GM18519 (cell line): ENCODE measurements at regions not wholly inside any gene's neighbourhood (a gene's known extent, or its start where the extent isn't known, plus 50 kb on each side); places are given as distances from the start of the nearest gene placed in this dataset.

Experiments
- ATAC-seq: cut with Tn5 transposase; IDR thresholded peaks from one replicate; pipeline ENCODE4 v1.9.1; 2021; ENCODE audit warnings: mild to moderate bottlenecking, moderate library complexity; ENCODE audit not compliant: unreplicated experiment, low FRiP score

DNA sequence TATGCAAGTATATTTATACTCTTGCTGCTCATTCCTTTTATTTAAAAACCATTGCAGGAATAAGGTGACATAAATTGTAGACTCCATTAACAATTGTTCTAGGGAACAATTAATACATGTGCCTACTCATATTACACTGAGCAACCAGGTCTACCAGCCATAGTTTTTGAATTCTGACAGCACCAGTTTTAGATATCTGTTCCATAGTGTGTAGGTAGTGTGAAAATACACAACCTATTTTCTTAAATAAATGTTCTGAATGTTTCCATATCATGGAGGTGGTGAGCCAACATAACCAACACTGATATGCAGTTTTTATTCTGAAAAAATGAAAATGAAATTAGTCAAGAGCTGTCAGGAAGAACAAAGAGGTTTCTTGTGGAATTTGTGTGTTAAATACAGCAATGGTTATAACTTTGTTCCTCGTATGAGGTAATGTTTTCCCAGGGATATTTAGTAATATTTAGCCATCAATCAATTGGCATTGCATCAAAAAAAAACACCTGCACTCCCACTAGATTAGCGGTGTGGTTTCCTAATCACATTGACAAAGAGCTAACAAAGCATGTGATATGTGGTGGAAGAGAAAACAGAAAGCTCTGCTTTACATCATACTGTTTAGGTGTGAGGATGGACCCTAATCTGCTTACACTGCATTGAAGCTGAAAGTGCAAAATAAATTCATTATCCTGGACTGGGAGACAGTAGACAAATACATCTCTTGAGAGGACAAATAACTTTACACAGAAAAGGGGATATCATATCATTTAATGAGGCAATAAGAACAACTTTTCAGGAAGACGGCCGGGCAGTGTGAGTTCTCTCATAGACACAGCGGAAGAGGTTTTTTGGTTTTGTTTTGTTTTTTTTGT, 369.5 kb upstream of the THBS1 start:
- no peak for ATAC-seq

DNA sequence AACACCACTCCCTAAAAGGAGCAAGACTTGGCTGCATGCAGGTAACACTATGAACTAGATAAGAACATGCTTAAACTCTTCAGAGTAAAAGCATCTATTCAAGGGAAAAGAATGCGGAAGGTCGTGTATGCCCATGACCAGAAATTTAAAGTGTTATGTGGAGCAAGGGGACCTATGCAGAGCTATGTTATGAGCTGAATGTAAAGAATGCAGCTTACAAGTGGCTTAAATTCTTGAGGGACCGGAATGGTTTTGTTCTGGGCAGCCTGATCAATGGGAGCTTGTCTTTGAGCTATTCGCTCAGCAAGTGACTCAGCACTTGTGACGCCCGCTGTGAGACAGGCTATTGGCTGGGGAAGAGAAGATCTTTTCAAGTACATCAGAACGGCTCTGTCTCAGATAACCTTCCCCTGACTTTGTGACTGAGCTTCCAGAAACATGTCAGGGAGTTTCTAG, 367.5 kb upstream of the THBS1 start:
- no peak for ATAC-seq

DNA sequence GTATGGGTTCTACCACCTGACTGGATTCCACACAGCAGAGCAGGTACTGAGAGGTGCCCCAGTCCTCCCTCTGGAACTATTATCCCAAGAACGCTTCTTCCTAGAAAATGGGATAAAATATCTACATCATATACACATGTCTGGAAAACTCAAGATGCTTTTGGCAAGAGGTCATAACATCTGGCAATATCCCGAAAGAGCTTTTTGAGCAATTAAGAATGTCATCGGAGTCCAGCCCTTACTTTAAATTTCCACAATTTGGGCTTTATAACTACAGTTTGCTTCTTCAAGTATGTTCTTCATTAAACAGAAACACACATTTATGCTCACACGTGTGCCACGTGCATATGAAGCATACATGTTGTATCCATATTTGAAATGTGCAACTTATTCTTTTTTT, 365.9 kb upstream of the THBS1 start:
- ATAC-seq = no peak

DNA sequence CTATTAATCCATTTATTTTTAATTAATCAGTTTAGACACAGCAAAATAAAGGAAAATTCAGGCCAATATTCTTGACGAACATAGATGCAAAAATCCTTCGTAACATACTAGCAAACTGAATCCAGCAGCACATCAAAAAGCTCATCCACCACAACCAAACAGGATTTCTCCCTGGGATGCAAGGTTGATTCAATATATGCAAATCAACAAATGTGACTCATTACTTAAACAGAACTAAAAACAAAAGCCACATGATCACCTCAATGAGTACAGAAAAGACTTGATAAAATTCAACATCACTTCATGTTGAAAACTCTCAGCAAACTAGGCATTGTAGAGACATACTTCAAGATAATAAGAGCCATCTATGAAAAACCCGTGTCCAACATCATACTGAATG, 364.1 kb upstream of the THBS1 start:
- ATAC-seq = no peak

DNA sequence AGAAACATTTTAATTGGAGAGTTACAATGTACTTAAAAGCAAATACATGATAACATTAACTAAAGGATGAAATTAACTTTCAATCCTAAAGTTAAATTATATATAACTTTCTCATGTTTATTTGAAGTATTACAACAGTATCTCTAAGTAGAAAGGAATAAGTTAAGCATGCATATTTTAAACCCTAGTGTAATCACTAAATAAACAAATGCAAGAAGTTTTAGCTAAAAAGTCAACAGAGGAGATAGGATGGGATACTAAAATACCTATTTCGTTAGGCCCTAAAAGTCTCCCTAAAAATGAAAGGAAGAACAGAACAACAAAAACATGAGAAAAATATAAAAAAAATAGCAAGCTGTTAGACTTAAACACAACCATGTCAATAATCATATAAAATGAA, 361.3 kb upstream of the THBS1 start:
- no peak for ATAC-seq

DNA sequence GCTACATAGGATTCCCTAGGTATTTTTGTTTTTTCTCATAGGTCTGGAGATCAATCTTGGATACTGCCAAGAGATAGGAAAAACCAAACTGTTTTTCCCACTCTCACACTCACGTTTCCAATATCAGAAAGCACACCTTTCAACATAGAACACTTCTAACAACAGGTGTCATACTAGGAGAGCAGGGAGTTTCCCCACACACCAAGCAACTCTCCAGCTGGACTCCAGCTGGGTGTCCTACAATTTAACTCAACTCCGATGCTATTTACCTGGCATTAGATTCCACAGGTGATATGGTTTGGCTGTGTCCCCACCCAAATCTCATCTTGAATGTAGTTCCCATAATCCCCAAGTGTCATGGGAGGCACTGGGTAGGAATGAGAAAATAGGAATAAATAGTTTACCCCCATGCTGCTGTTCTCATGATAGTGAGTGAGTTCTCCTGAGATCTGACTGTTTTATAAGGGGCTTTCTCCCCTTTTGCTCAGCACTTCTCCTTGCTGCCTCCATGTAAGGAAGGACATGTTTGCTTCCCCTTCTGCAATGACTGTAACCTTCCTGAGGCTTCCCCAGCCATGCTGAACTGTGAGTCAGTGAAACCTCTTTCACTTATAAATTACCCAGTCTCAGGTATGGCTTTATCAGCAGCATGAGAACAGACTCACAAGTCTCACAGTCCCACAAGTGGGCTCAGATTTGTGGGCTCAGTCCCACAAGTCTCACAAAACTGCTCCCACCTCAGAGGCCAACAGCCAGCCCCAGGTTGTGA, 354.5 kb upstream of the THBS1 start:
- ATAC-seq = no peak

DNA sequence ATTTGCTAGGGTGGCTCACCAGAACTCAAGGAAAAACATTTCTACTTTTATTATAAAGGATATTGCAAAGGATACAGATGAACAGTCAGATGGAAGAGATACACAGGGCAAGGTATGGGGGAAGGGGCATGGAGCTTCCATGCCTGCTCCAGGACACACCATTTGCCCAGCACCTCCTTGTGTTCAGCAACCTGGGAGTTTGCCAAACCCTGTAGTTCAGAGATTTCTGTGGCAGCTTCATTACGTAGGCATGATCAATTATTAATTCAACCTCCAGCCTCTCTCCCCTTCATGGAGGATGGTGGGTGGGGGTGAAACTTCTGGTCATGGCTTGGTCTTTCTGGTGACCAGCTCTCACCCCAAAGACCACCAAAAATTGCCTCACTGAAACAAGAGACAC, 353.9 kb upstream of the THBS1 start:
- no peak for ATAC-seq

DNA sequence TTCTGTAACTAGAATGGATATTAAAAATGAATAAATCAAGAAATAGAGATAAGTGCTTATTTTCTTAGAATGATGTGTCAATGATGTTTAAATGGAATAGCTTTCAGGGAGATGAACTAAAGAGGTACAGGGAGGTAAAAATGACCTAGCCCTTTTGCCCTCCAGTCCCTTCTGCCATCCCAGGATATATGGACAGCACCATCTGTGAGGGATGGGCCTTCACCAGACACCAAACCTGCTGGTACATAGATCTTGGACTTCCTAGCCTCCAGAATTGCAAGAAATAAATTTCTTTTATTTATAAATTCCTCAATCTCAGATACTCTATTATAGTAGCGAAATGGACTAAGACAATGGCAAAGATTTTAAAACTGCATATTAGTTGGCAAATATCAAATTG, 352.0 kb upstream of the THBS1 start:
- no peak for ATAC-seq

DNA sequence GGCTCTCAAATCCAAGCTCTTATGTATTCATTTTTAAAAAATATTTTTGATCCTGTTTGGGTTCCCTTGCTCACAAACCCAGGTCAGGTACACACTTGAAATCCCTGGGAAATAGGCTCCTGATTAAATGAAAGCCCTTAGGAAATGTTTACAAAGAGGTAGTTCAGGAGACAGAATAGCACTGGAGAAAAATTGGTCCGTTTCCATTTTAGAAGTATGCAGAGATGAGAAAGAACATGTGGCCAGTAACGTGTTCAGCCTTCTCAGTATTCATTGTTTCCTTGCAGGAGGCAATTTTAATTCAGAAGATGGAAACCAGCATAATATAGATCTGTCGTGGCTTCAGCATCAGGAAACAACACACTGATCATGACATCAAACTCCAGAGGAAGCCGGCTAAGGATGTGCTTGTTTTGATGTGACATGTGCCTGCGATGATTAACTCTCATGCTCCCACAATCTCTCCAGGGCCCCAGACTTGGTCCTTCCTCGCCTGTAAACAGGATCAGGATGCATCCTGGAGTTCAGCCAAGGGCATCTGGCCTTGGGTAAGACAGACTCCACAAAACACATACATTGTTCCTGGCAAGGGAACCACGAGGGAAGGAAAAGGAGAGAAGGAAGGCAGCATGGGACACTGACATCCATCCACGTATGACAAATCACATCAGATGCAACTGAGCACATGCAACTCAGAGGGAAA, 350.5 kb upstream of the THBS1 start:
- ATAC-seq = no peak

DNA sequence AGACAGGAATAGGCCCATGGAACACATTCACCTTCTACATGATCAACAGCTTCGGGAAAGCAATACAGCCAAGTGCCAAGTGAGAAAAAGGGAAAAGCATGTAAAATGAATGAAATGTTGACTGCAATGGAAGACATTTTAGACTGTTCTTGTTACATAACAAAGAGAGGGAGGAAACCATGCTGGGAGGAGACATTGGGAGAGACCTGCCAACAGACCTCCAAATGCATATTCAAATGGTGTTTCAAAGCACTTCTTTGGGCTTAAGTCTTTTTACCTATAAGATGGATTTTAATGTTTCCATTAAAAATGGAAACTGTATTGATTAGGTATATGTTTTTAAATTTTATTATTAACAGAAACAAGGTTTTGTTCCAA, 350.0 kb upstream of the THBS1 start:
- no peak for ATAC-seq

DNA sequence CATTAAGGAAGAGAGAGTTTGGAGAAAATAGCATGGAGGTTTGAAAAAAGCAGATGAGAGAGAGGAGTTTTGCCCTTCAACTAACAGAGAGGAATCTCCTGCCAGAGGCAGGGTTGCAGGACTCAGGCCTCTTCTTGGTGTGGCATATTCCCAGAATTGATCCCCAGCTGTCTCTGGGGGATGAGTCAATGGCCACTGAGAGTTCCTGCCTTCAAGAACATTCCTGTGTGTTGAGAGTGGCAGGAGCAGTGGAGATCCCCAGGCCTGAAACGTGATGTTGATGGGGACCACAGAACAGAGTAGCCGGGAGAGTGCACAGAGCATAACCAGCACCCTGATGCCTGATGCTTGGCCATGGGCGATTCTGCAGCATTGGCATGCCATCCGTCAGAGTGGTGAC, 348.4 kb upstream of the THBS1 start:
- ATAC-seq = no peak

DNA sequence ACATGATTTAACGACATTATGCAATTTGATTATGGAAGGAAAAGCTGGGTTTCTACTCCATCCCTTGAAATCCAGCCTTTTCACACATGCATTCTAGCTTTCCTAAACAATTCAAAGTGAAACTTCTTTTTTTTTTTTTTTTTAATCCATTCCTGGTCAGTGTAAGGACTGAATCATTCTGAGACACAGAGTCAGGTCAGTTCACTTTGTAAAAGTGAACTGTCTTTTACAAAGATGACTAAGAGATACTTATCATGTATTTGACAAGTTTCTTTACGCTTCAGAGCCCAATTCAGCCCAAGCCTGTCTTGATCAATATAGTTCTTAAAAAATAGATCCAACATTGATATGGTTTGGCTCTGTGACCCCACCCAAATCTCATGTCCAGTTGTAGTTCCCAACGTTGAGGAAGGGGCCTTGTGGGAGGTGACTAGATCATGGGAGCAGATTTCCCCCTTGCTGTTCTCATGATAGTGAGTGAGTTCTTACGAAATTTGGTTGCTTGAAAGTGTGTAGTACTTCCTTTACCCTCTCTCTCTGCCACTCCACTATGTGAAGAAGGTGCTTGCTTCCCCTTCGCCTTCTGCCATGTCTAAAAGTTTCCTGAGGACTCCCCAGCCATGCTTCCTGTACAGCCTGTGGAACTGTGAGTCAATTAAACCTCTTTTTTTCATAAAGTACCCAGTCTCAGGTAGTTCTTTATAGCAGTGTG, 345.6 kb upstream of the THBS1 start:
- ATAC-seq = no peak

DNA sequence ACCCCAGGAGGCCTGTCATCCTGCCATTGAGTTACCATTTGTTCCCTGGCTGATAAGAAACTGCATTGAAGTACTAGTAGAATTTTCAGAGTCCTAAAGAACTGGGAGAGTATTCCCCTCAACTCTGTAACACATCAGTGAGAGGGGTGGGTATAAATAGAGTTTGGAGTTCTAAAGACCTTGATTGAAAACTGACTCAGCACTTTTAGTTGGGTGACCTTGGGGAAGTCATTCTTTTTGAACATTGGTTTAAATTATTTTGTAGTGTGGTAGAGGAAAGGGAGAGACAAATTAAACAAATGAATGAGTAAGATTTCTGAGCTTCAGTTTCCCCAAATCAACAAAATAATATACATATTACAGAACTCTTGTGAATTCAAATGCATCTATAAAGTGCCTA, 344.5 kb upstream of the THBS1 start:
- no peak for ATAC-seq

DNA sequence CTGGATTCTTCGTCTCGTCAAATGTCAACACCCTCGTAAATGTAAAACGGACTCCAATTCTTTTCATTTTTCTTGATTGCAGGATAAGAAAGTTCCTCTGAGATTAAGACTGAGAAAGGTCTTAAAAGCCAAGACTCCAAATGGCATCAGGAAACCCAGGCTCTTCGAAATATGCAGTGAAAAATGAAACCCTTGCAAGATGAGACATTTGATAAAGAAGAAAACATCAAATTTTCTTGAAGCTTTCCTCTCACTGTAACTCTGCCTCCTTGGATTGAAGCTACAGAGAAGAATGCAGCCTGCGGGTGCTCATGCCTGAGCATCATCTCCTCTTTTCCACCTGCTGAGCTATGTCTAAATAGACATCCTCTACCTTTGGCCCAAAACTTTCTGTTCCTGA, 342.4 kb upstream of the THBS1 start:
- no peak for ATAC-seq

DNA sequence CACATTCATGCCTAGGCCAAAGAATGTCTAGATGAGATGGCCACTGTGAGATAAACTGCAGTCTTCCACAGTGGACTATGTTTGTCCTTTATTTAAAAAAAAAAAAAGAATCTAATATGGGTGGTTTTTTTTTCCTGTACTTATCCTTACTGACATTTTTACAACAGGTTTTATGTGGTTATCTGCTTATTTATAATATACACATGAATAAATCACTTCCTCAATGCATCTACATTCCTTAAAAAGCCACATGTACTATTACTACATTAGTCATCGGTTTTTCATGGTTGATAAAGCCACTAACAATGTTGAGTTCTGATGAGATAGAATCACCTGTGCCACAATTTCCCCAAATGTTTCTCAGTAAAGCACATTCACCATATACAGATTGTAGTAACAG, 341.3 kb upstream of the THBS1 start:
- no peak for ATAC-seq

DNA sequence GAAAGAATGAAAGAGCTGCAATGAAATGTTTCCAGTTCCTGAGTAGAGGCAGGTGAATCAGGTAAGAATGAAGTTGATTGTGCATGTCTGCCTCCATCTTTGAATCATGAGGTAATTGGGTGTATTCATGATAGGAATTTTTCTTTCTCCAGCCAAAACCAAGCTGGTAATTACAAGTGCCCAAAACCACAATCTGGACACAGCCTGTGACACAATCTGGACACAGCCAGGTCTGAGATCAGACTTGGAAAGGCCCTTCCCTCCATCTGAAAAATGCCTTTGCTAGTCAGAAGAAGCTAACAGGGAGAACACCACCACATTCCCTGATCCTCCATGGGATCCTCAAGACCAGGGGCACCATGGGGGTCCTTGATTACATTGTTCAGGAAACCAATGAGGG, 338.5 kb upstream of the THBS1 start:
- ATAC-seq = no peak

DNA sequence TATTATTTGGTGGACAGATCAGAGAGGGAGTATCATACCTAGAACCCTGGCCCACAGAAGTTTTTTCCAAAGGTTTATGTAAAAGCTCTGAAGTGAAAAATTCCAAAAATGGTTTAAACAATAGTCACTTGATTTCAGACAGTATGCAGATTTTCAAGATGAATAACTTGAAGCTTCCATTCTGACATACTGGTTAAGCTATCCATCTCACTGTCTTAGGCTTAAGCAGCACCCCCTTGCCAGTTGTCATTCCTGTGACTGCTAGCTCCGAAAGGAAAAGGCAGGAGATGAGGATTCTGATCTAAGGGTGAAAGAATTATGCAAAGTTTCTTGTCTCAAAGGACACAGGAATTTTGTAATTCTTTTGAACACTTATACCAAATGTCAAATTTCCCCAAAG, 337.5 kb upstream of the THBS1 start:
- ATAC-seq = no peak

DNA sequence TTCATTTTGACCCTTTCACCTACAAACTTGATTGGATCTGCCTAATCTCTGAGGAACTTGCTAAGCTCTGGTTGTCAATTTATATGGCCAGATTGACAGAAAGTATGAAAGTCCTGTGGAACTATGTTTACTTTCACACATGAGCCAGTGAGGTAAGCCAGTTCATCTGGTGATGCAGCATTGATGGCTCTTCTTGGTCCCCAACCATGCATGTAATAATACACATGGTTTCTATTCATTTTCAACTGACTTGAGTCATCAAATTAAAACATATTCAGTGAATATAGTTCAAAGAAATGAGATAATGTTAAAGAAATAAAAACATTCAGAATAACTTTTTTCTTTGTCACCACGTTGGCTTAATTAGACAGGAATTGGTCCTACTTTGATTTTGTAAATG, 336.1 kb upstream of the THBS1 start:
- no peak for ATAC-seq

DNA sequence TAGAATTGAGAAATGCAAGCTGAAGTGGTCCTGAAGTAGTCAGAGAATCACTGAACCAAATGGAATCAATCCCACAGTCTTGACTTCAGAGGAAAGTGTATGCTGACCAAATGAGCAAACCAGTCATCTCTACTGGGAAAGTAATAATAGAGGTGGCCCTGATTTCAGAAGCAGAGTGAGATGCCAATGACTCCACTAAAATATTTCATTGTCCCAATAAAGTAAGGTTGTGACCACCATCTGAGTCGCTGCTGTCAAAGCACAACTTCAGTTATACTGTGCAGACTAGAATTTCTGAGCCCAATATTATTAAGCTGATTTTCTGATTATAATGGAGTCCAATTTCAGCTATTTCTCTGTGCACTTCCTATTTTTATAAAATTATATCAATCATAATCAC, 334.4 kb upstream of the THBS1 start:
- no peak for ATAC-seq

DNA sequence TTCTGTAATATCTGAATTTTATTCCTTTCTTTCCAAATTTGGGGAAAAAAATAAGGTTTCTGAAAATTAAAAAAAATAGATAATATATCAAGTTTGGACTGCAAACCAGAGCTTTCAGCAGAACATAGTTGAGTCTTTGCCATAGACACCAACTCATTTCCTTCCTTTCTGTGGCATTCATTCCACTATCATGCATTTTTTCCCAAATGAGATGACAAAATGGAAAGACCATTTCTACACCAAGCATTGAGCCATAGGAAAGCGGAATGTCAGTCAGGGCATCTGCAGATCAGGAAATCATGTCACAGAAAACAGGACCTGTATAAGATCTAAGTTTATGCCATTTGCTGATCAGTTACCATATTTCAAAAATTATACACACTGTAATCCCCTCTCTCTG, 333.3 kb upstream of the THBS1 start:
- ATAC-seq = no peak

DNA sequence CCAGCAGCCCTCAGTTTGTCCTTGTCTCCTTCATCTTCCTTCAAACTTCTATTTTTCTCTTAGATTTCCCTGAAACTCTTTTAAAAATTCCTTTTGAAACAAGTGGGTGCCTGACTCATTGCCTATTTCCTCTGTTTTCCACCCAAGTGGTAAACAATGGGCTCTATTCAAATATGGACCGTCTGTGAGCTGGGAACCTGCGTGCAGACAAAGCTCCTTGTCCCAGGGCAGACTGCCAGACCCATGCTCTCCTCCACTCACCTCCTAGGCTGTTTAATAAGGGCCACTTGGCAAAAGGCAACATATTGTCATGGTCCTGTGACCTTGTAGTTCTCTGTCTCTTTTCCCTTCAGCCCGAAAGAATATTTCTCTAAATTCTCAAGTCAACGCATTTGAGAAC, 332.7 kb upstream of the THBS1 start:
- no peak for ATAC-seq
